ENCODE measurements at regions not wholly inside any gene's neighbourhood (a gene's known extent, or its start where the extent isn't known, plus 50 kb on each side); places are given as distances from the start of the nearest gene placed in this dataset.

DNA sequence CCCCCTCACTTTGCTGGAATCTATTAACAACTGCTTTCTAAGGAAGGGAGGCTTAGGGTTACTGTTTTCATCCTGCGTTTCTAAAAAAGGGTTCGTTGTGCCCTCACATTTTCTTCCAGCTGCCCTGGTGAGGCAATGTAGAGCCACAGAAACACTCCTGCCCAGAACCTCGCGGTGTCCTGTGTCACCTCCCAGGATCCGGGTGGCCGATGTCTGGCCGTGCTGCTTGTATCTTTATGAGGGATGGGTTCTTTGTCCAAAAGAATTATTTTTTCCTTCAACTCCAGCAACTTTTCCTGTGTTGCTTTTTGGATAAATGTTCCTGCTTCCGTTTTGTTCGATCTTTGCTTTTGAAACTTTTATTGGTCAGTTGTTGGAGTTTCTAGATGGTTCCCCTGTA, 291.8 kb upstream of the HS6ST1 start:
- TF ChIP-seq, protein P1, sequence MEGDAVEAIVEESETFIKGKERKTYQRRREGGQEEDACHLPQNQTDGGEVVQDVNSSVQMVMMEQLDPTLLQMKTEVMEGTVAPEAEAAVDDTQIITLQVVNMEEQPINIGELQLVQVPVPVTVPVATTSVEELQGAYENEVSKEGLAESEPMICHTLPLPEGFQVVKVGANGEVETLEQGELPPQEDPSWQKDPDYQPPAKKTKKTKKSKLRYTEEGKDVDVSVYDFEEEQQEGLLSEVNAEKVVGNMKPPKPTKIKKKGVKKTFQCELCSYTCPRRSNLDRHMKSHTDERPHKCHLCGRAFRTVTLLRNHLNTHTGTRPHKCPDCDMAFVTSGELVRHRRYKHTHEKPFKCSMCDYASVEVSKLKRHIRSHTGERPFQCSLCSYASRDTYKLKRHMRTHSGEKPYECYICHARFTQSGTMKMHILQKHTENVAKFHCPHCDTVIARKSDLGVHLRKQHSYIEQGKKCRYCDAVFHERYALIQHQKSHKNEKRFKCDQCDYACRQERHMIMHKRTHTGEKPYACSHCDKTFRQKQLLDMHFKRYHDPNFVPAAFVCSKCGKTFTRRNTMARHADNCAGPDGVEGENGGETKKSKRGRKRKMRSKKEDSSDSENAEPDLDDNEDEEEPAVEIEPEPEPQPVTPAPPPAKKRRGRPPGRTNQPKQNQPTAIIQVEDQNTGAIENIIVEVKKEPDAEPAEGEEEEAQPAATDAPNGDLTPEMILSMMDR (IDR thresholded peaks at IDR 0.05; ENCODE audit: low read depth, low read length): no peak
- no peak for TF ChIP-seq EZH2phosphoT487 (IDR thresholded peaks at IDR 0.05; ENCODE audit: low read depth)
- H2AFZ ChIP-seq (ENCODE audit: low read depth, low read length): no peak overlapping the region
- H3K9ac ChIP-seq (ENCODE audit: low read length): no peak overlapping the region
- H3K4me2 ChIP-seq (ENCODE audit: low read length): no peak overlapping the region
- H3K36me3 ChIP-seq (replicated peaks; ENCODE audit: low read depth, low read length): no peaks in the 10 kb centered on the region
- H3K4me1 ChIP-seq (ENCODE audit: low read length): no peaks in the 10 kb centered on the region
- H3K9me3 ChIP-seq (ENCODE audit: insufficient read depth, low read length): no peaks in the 10 kb centered on the region
- no peaks in the 10 kb centered on the region for H4K20me1 ChIP-seq (ENCODE audit: insufficient read depth, low read length)
- H3K27ac ChIP-seq (ENCODE audit: low read length): no peak overlapping the region
- no peak overlapping the region for H3K4me3 ChIP-seq (ENCODE audit: low read length)
- H3K27me3 ChIP-seq (ENCODE audit: low read depth, low read length): no peaks in the 10 kb centered on the region
- no peaks in the 10 kb centered on the region for H3K79me2 ChIP-seq (ENCODE audit: low read length)

DNA sequence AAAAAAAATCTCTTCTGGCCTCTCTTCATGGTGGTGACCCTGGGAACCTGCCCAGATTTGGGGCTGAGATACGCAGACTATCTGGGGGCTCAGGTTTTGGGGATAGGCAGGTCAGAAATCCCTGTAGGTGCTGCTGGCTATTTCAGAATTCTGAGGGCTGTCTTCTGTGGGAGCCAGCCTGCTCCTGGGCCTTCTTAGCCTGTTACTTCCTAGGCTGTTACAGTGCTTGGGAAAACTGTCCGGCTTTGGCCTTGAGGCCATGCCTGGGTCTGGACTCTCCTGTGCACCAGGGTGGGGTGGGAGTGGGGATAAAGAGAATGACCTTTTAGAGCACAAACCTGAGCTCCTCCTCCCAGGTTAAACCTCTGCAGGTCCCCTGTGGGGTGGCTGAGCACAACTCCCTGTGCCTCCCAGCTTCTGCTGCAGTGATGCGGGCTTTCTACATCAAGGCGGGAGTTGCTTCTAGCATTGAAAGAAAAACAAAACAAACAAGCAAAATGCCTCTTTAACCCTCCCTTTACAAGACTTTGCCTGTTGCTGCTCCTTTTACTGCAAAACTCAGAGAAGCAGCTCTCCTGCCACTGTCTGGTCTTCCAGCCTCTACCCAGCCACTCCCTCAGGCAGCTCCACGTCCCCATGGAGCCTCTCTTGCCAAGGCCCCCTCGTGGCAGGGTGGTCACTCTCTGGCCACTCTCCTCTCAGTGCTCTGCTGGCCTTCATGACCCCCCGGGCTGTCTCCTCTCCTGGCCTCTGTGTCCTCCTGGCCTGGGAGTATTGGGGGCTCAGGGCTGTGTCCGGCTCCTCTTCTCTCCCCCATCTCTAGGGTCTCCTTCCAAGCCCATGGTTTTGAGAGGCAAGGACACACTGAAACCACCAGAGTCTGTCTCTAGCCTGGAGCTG, 293.0 kb upstream of the HS6ST1 start:
- no peaks in the 10 kb centered on the region for H3K79me2 ChIP-seq (ENCODE audit: low read length)
- H3K36me3 ChIP-seq (replicated peaks; ENCODE audit: low read depth, low read length): no peaks in the 10 kb centered on the region
- H3K4me3 ChIP-seq (ENCODE audit: low read length): no peak overlapping the region
- no peaks in the 10 kb centered on the region for H3K9me3 ChIP-seq (ENCODE audit: insufficient read depth, low read length)
- no peaks in the 10 kb centered on the region for H3K4me1 ChIP-seq (ENCODE audit: low read length)
- H3K27me3 ChIP-seq (ENCODE audit: low read depth, low read length): no peaks in the 10 kb centered on the region
- H3K4me2 ChIP-seq (ENCODE audit: low read length): no peak overlapping the region
- no peak overlapping the region for H2AFZ ChIP-seq (ENCODE audit: low read depth, low read length)
- H4K20me1 ChIP-seq (ENCODE audit: insufficient read depth, low read length): no peaks in the 10 kb centered on the region
- H3K9ac ChIP-seq (ENCODE audit: low read length): no peak overlapping the region
- no peak overlapping the region for H3K27ac ChIP-seq (ENCODE audit: low read length)
- TF ChIP-seq, protein P1 (IDR thresholded peaks at IDR 0.05; ENCODE audit: low read depth, low read length): no peak
- TF ChIP-seq EZH2phosphoT487 (IDR thresholded peaks at IDR 0.05; ENCODE audit: low read depth): no peak

DNA sequence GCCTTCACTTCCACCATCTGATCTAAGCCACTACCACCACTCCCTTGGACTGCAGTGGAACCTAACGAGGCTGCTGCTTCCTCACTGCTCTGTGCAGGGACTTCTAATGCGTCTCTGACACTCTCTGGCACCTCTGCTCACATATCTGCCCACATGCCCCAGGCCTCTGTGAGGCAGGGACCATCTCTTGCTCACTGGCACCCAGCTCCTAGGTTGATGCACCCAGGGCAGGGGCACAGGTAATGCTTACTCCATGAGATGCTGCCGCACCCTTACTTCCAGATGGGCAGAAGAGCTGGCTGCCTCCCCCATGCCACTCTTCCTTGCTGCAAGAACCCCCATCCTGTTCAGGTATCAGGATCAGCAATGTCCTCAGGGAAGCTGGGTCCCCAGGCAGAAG, 294.0 kb upstream of the HS6ST1 start:
- Histone ChIP-seq H3K36me3 (replicated peaks; ENCODE audit: low read depth, low read length) (no peaks in the 10 kb centered on the region), H3K4me2 (ENCODE audit: low read length) (no peak overlapping the region), H3K4me1 (ENCODE audit: low read length) (no peaks in the 10 kb centered on the region), H3K27me3 (ENCODE audit: low read depth, low read length) (no peaks in the 10 kb centered on the region), H3K79me2 (ENCODE audit: low read length) (no peaks in the 10 kb centered on the region), H3K27ac (ENCODE audit: low read length) (no peak overlapping the region), H3K9me3 (ENCODE audit: insufficient read depth, low read length) (no peaks in the 10 kb centered on the region), H4K20me1 (ENCODE audit: insufficient read depth, low read length) (no peaks in the 10 kb centered on the region), H2AFZ (ENCODE audit: low read depth, low read length) (no peak overlapping the region), H3K4me3 (ENCODE audit: low read length) (no peak overlapping the region), H3K9ac (ENCODE audit: low read length) (no peak overlapping the region)
- no peak for TF ChIP-seq EZH2phosphoT487 (IDR thresholded peaks at IDR 0.05; ENCODE audit: low read depth)
- TF ChIP-seq, protein P1 (IDR thresholded peaks at IDR 0.05; ENCODE audit: low read depth, low read length): no peak

DNA sequence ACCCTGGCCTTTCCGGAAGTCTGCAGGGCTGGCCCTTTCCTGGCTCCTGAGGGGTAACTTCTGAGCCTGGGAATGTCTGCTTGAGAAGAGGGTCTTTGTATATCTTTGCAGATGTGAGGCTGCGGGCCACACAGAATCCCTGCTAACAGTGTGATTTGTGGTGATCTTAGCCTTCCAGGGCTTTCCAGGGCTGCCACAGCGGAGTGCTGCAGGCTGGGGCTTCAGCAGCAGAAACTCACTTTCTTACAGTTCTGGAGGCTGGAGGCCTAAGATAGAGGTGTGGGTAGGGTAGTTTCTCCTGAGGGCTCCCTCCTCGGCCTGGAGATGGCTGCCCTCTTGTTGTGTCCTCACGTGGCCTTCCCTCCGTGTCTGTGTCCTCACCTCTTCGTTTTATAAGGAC, 294.7 kb upstream of the HS6ST1 start:
- Histone ChIP-seq H2AFZ (ENCODE audit: low read depth, low read length) (no peak overlapping the region), H3K27me3 (ENCODE audit: low read depth, low read length) (no peaks in the 10 kb centered on the region), H4K20me1 (ENCODE audit: insufficient read depth, low read length) (no peaks in the 10 kb centered on the region), H3K9me3 (ENCODE audit: insufficient read depth, low read length) (no peaks in the 10 kb centered on the region), H3K9ac (ENCODE audit: low read length) (no peak overlapping the region), H3K36me3 (replicated peaks; ENCODE audit: low read depth, low read length) (no peaks in the 10 kb centered on the region), H3K4me1 (ENCODE audit: low read length) (no peaks in the 10 kb centered on the region), H3K27ac (ENCODE audit: low read length) (no peak overlapping the region), H3K79me2 (ENCODE audit: low read length) (no peaks in the 10 kb centered on the region), H3K4me2 (ENCODE audit: low read length) (no peak overlapping the region), H3K4me3 (ENCODE audit: low read length) (no peak overlapping the region)
- TF ChIP-seq, protein P1 (IDR thresholded peaks at IDR 0.05; ENCODE audit: low read depth, low read length): no peak
- TF ChIP-seq EZH2phosphoT487 (IDR thresholded peaks at IDR 0.05; ENCODE audit: low read depth): no peak
